Ishikawa (cell line): ENCODE measurements at regions not wholly inside any gene's neighbourhood (a gene's known extent, or its start where the extent isn't known, plus 50 kb on each side); places are given as distances from the start of the nearest gene placed in this dataset.

Source experiments
- CEBPB ChIP-seq: IDR thresholded peaks from 2 replicates; pipeline ENCODE4 v1.6.1; 2012
- CREB1 ChIP-seq: IDR thresholded peaks from 2 replicates; pipeline ENCODE4 v1.6.1; 2012; ENCODE audit warnings: low read depth
- EGR1 ChIP-seq: IDR thresholded peaks from 2 replicates; pipeline ENCODE4 v1.6.1; 2012
- EP300 ChIP-seq: IDR thresholded peaks from 2 replicates; pipeline ENCODE4 v1.6.1; 2012; ENCODE audit warnings: borderline replicate concordance
- FOXM1 ChIP-seq: IDR thresholded peaks from 2 replicates; pipeline ENCODE4 v1.6.1; 2012; ENCODE audit warnings: low read depth, borderline replicate concordance
- MAX ChIP-seq: IDR thresholded peaks from 2 replicates; pipeline ENCODE4 v1.6.1; 2012
- NFIC ChIP-seq: IDR thresholded peaks from 2 replicates; pipeline ENCODE4 v1.6.1; 2012
- RAD21 ChIP-seq: IDR thresholded peaks from 2 replicates; pipeline ENCODE4 v1.6.1; 2012; ENCODE audit warnings: low read depth
- REST ChIP-seq: IDR thresholded peaks from 2 replicates; pipeline ENCODE4 v1.6.1; 2012; ENCODE audit warnings: low read depth, mild to moderate bottlenecking
- TAF1 ChIP-seq: IDR thresholded peaks from 2 replicates; pipeline ENCODE4 v1.6.1; 2012; ENCODE audit warnings: low read depth, mild to moderate bottlenecking
- TCF12 ChIP-seq: IDR thresholded peaks from 2 replicates; pipeline ENCODE4 v1.6.1; 2012; ENCODE audit warnings: low read depth
- TEAD4 ChIP-seq: IDR thresholded peaks from 2 replicates; pipeline ENCODE4 v1.6.1; 2012
- USF1 ChIP-seq: IDR thresholded peaks from 2 replicates; pipeline ENCODE4 v1.6.1; 2012
- YY1 ChIP-seq: IDR thresholded peaks from 2 replicates; pipeline ENCODE4 v1.6.1; 2012; ENCODE audit warnings: low read depth
- ZBTB7A ChIP-seq: IDR thresholded peaks from 2 replicates; pipeline ENCODE4 v1.6.1; 2012; ENCODE audit warnings: low read depth

GRCh38 chr14:62071039-62071438 is 308.8 kb downstream of the SNAPC1 start:
- TF ChIP-seq CEBPB = no peak
- TF ChIP-seq TAF1 = no peak
- TF ChIP-seq NFIC = no peak
- TF ChIP-seq EGR1 = no peak
- TF ChIP-seq TCF12 = no peak
- TF ChIP-seq RAD21 = no peak
- no peak for TF ChIP-seq EP300
- no peak for TF ChIP-seq CREB1
- TF ChIP-seq REST = no peak
- no peak for TF ChIP-seq FOXM1
- no peak for TF ChIP-seq YY1
- no peak for TF ChIP-seq USF1
- TF ChIP-seq TEAD4 = no peak
- no peak for TF ChIP-seq MAX
- TF ChIP-seq ZBTB7A = no peak

- TF ChIP-seq CEBPB = no peak
- no peak for TF ChIP-seq ZBTB7A
- no peak for TF ChIP-seq TAF1
- TF ChIP-seq FOXM1 = no peak
- TF ChIP-seq NFIC = no peak
- no peak for TF ChIP-seq EGR1
- no peak for TF ChIP-seq REST
- TF ChIP-seq USF1 = no peak
- no peak for TF ChIP-seq YY1
- no peak for TF ChIP-seq MAX
- no peak for TF ChIP-seq EP300
- TF ChIP-seq RAD21 = no peak
- TF ChIP-seq CREB1 = no peak
- TF ChIP-seq TCF12 = no peak
- TF ChIP-seq TEAD4 = no peak
Measured at GRCh38 chr14:62076368-62076767, 314.1 kb downstream of the SNAPC1 start.

GRCh38 chr14:62076825-62077605 is 314.8 kb downstream of the SNAPC1 start:
- TF ChIP-seq MAX (no peak), TEAD4 (no peak), CREB1 (no peak), ZBTB7A (no peak), TCF12 (no peak), NFIC (no peak), TAF1 (no peak), FOXM1 (no peak), CEBPB (no peak), USF1 (no peak), REST (no peak), RAD21 (no peak), EP300 (no peak), EGR1 (no peak), YY1 (no peak)
